Vagina (tissue), 2 donors: ENCODE measurements at regions not wholly inside any gene's neighbourhood (a gene's known extent, or its start where the extent isn't known, plus 50 kb on each side); places are given as distances from the start of the nearest gene placed in this dataset.

ENCODE experiments used
- DNase-seq, 2 donors: peaks; one replicate each; pipeline ENCODE4 v3.0.0-alpha.2; 2017; ENCODE audit errors: extremely low spot score in 2 of 2
- H3K27ac ChIP-seq: fragments of 200-600 bp; sonication (generic); one replicate; pipeline ENCODE4 v1.5.1; 2019
- H3K27me3 ChIP-seq: fragments of 200-600 bp; sonication (generic); one replicate; pipeline ENCODE4 v1.5.1; 2019
- H3K36me3 ChIP-seq, 2 donors: fragments of 200-600 bp; sonication (generic); one replicate each; pipeline ENCODE4 v1.5.1; 2017 to 2019
- H3K4me1 ChIP-seq: fragments of 200-600 bp; sonication (generic); one replicate; pipeline ENCODE4 v1.5.1; 2019
- H3K4me3 ChIP-seq, 2 donors: fragments of 200-600 bp; sonication (generic); 1 replicate in 1 of 2; 2 replicates in 1 of 2; pipeline ENCODE4 v1.5.1; 2016 to 2019
- H3K9me3 ChIP-seq: fragments of 200-600 bp; sonication (generic); one replicate; pipeline ENCODE4 v1.5.1; 2019
- CTCF ChIP-seq, 3 experiments: fragments of 450-650 bp in 2 of 3; fragments of 200-600 bp in 1 of 3; sonication (generic) in 1 of 3; IDR thresholded peaks; one replicate each; pipeline ENCODE4 v1.5.1; 2017 to 2019; ENCODE audit warnings: antibody characterized with exemption in 3 of 3, mild to moderate bottlenecking in 2 of 3, moderate library complexity in 2 of 3
- POLR2A ChIP-seq, 2 donors: fragments of 450-650 bp; IDR thresholded peaks; one replicate each; pipeline ENCODE4 v1.6.1; 2017; ENCODE audit warnings: antibody characterized with exemption in 2 of 2, mild to moderate bottlenecking in 2 of 2, moderate library complexity in 2 of 2
- POLR2AphosphoS5 ChIP-seq, 2 donors: sonication (generic); formaldehyde crosslinking; IDR thresholded peaks; one replicate each; pipeline ENCODE4 v1.9.0; 2017; ENCODE audit warnings: antibody characterized with exemption in 2 of 2, mild to moderate bottlenecking in 2 of 2, low read depth in 1 of 2; ENCODE audit not compliant: insufficient read depth in 1 of 2
- intact Hi-C: fragments of 100-400 bp; cut with DNase I; formaldehyde crosslinking; loops from one replicate; pipeline ENCODE4 v1.15.1; 2023

- no peaks in the 10 kb centered on the region for H3K9me3 ChIP-seq
- TF ChIP-seq CTCF (IDR thresholded peaks at IDR 0.05) = no peak
- no peak for TF ChIP-seq POLR2AphosphoS5 (IDR thresholded peaks at IDR 0.05; ENCODE audit: insufficient read depth in 1 of 2, low read depth in 1 of 2)
- no peak for TF ChIP-seq POLR2A (IDR thresholded peaks at IDR 0.05)
- no peaks in the 10 kb centered on the region for H3K36me3 ChIP-seq
- H3K4me1 ChIP-seq = no peaks in the 10 kb centered on the region
- H3K27me3 ChIP-seq = no peaks in the 10 kb centered on the region
- no peak overlapping the region for H3K4me3 ChIP-seq
- intact Hi-C loops = no loop called here
- DNase-seq = no peak
- H3K27ac ChIP-seq = no peak overlapping the region
These were observed 183.6 kb upstream of the NOCT start for GRCh38 chr4:138831948-138832347.

- Histone ChIP-seq H3K9me3 (no peaks in the 10 kb centered on the region), H3K27ac (no peak overlapping the region), H3K36me3 (no peaks in the 10 kb centered on the region), H3K4me1 (no peaks in the 10 kb centered on the region), H3K4me3 (no peak overlapping the region), H3K27me3 (no peaks in the 10 kb centered on the region)
- TF ChIP-seq POLR2AphosphoS5 (IDR thresholded peaks at IDR 0.05; ENCODE audit: insufficient read depth in 1 of 2, low read depth in 1 of 2) = no peak
- TF ChIP-seq POLR2A (IDR thresholded peaks at IDR 0.05) = no peak
- no peak for TF ChIP-seq CTCF (IDR thresholded peaks at IDR 0.05)
- peak in 1 of 2 donors; percentile 64 for DNase-seq
- intact Hi-C loops = no loop called here
These were observed 186.7 kb upstream of the NOCT start for GRCh38 chr4:138828926-138829325.

GRCh38 chr4:138826754-138827153 lies 188.8 kb upstream of the NOCT start:
- DNase-seq = no peak
- Histone ChIP-seq H3K4me3 (no peak overlapping the region), H3K36me3 (no peaks in the 10 kb centered on the region), H3K27ac (no peak overlapping the region), H3K4me1 (no peaks in the 10 kb centered on the region), H3K27me3 (no peaks in the 10 kb centered on the region), H3K9me3 (no peaks in the 10 kb centered on the region)
- intact Hi-C loops = no loop called here
- TF ChIP-seq CTCF (IDR thresholded peaks at IDR 0.05) = no peak
- no peak for TF ChIP-seq POLR2A (IDR thresholded peaks at IDR 0.05)
- no peak for TF ChIP-seq POLR2AphosphoS5 (IDR thresholded peaks at IDR 0.05; ENCODE audit: insufficient read depth in 1 of 2, low read depth in 1 of 2)

GRCh38 chr4:138826322-138826721 lies 189.3 kb upstream of the NOCT start:
- DNase-seq = no peak
- intact Hi-C loops = no loop called here
- Histone ChIP-seq H3K4me1 (no peaks in the 10 kb centered on the region), H3K27me3 (no peaks in the 10 kb centered on the region), H3K27ac (no peak overlapping the region), H3K36me3 (no peaks in the 10 kb centered on the region), H3K4me3 (no peak overlapping the region), H3K9me3 (no peaks in the 10 kb centered on the region)
- TF ChIP-seq POLR2AphosphoS5 (IDR thresholded peaks at IDR 0.05; ENCODE audit: insufficient read depth in 1 of 2, low read depth in 1 of 2) = no peak
- no peak for TF ChIP-seq POLR2A (IDR thresholded peaks at IDR 0.05)
- no peak for TF ChIP-seq CTCF (IDR thresholded peaks at IDR 0.05)

- DNase-seq = no peak
- no peaks in the 10 kb centered on the region for H3K27me3 ChIP-seq
- H3K4me3 ChIP-seq = no peak overlapping the region
- TF ChIP-seq CTCF (IDR thresholded peaks at IDR 0.05) (no peak), POLR2AphosphoS5 (IDR thresholded peaks at IDR 0.05; ENCODE audit: insufficient read depth in 1 of 2, low read depth in 1 of 2) (no peak), POLR2A (IDR thresholded peaks at IDR 0.05) (no peak)
- no peak overlapping the region for H3K27ac ChIP-seq
- H3K4me1 ChIP-seq = no peaks in the 10 kb centered on the region
- H3K36me3 ChIP-seq = no peaks in the 10 kb centered on the region
- intact Hi-C loops = no loop called here
- no peaks in the 10 kb centered on the region for H3K9me3 ChIP-seq
These were observed 194.2 kb upstream of the NOCT start for GRCh38 chr4:138821331-138821730.
